K562 (cell line): ENCODE measurements at regions not wholly inside any gene's neighbourhood (a gene's known extent, or its start where the extent isn't known, plus 50 kb on each side); places are given as distances from the start of the nearest gene placed in this dataset.

Source experiments
- ATF2 ChIP-seq: sonication (generic); formaldehyde crosslinking; IDR thresholded peaks from 2 replicates; pipeline ENCODE4 v1.8.1; 2022; ENCODE audit warnings: missing genetic modification reagents
- CTCF ChIP-seq, 3 experiments: IDR thresholded peaks in 2 of 3; conservative IDR thresholded peaks in 1 of 3; 2 replicates each; pipeline ENCODE4 v1.5.1; 2011 to 2012; ENCODE audit warnings: low read length in 3 of 3, mild to moderate bottlenecking in 3 of 3, control low read depth in 2 of 3, improper control_type of control experiment in 1 of 3, inconsistent platforms in 1 of 3, low read depth in 1 of 3, mixed read lengths in 1 of 3, moderate library complexity in 1 of 3; ENCODE audit not compliant: insufficient read depth in 2 of 3
- E2F1 ChIP-seq: sonication (generic); formaldehyde crosslinking; IDR thresholded peaks from 2 replicates; pipeline ENCODE4 v1.8.1; 2023; ENCODE audit warnings: mild to moderate bottlenecking, missing genetic modification reagents, moderate library complexity
- EZH2 ChIP-seq: IDR thresholded peaks from 2 replicates; pipeline ENCODE4 v1.6.1; 2012; ENCODE audit warnings: low read depth, mild to moderate bottlenecking, inconsistent platforms, low read length, borderline replicate concordance
- FOXJ3 ChIP-seq: sonication (generic); formaldehyde crosslinking; IDR thresholded peaks from 2 replicates; pipeline ENCODE4 v1.4.0; 2020; ENCODE audit warnings: mild to moderate bottlenecking, missing genetic modification reagents
- KLF13 ChIP-seq: fragments of 450-650 bp; IDR thresholded peaks from 2 replicates; pipeline ENCODE4 v1.6.1; 2016; ENCODE audit warnings: missing genetic modification characterization, low read depth, mild to moderate bottlenecking, missing compliant biosample characterization, moderate library complexity, borderline replicate concordance
- MIER1 ChIP-seq: fragments of 450-650 bp; IDR thresholded peaks from 2 replicates; pipeline ENCODE4 v1.6.1; 2016; ENCODE audit warnings: antibody characterized with exemption, mild to moderate bottlenecking, low read depth
- PHF21A ChIP-seq: fragments of 450-650 bp; IDR thresholded peaks from 2 replicates; pipeline ENCODE4 v1.6.1; 2017; ENCODE audit warnings: low read depth, borderline replicate concordance
- POLR2A ChIP-seq: fragments of 450-650 bp; conservative IDR thresholded peaks from 2 replicates; pipeline ENCODE4 v1.6.1; 2016
- POLR2AphosphoS5 ChIP-seq: IDR thresholded peaks from 2 replicates; pipeline ENCODE4 v1.6.1; 2011; ENCODE audit warnings: mild to moderate bottlenecking, low read depth, low read length, moderate library complexity; ENCODE audit not compliant: control insufficient read depth, insufficient read depth
- POLR3G ChIP-seq: IDR thresholded peaks from 2 replicates; pipeline ENCODE4 v1.6.1; 2011; ENCODE audit not compliant: insufficient read length, insufficient replicate concordance; ENCODE audit errors: extremely low read depth
- TARDBP ChIP-seq: fragments of 450-650 bp; IDR thresholded peaks from 2 replicates; pipeline ENCODE4 v1.6.1; 2016
- ZNF518B ChIP-seq: fragments of 250-450 bp; sonication (Bioruptor Pico); IDR thresholded peaks from 2 replicates; pipeline ENCODE4 v1.5.0; 2021; ENCODE audit warnings: mild to moderate bottlenecking, moderate library complexity

GRCh38 chr3:193771011-193771652, 178.1 kb downstream of the OPA1 start:
- TF ChIP-seq POLR2AphosphoS5 (no peak), KLF13 (no peak), FOXJ3 (CRISPR knock-in tag) (no peak), EZH2 (no peak), MIER1 (no peak), TARDBP (no peak), ZNF518B (no peak), POLR2A (no peak), CTCF (IDR thresholded peaks at IDR 0.05 in 2 of 3, conservative IDR thresholded peaks at IDR 0.05 in 1 of 3; ENCODE audit: insufficient read depth in 2 of 3, low read depth in 1 of 3, low read length in 3 of 3) (no peak), POLR3G (no peak), E2F1 (CRISPR knock-in tag) (no peak), ATF2 (CRISPR knock-in tag) (no peak), PHF21A (no peak)
